Type B pancreatic cell (in vitro differentiated cells): ENCODE measurements at regions not wholly inside any gene's neighbourhood (a gene's known extent, or its start where the extent isn't known, plus 50 kb on each side); places are given as distances from the start of the nearest gene placed in this dataset.

Experiments
- DNase-seq: peaks from one replicate; pipeline ENCODE4 v3.0.0; 2021; ENCODE audit warnings: mixed read lengths; ENCODE audit not compliant: unreplicated experiment; ENCODE audit errors: extremely low spot score
- H3K27ac Mint-ChIP-seq: 2 replicates; pipeline ENCODE4 v1.8.0; 2021; ENCODE audit warnings: mild to moderate bottlenecking, mixed read lengths
- H3K27me3 Mint-ChIP-seq: 2 replicates; pipeline ENCODE4 v1.8.0; 2021; ENCODE audit warnings: mixed read lengths
- H3K36me3 Mint-ChIP-seq: 2 replicates; pipeline ENCODE4 v1.8.0; 2021; ENCODE audit warnings: mixed read lengths
- H3K4me1 Mint-ChIP-seq: one replicate; pipeline ENCODE4 v1.8.0; 2021; ENCODE audit warnings: mixed read lengths; ENCODE audit not compliant: unreplicated experiment
- H3K4me3 Mint-ChIP-seq: 2 replicates; pipeline ENCODE4 v1.8.0; 2021; ENCODE audit warnings: mild to moderate bottlenecking, mixed read lengths
- H3K9me3 Mint-ChIP-seq: 2 replicates; pipeline ENCODE4 v1.8.0; 2021; ENCODE audit warnings: mixed read lengths
- CTCF ChIP-seq: fragments of 200-600 bp; sonication (generic); conservative IDR thresholded peaks from 2 replicates; pipeline ENCODE4 v1.5.0; 2021; ENCODE audit warnings: antibody characterized with exemption, mild to moderate bottlenecking

DNA sequence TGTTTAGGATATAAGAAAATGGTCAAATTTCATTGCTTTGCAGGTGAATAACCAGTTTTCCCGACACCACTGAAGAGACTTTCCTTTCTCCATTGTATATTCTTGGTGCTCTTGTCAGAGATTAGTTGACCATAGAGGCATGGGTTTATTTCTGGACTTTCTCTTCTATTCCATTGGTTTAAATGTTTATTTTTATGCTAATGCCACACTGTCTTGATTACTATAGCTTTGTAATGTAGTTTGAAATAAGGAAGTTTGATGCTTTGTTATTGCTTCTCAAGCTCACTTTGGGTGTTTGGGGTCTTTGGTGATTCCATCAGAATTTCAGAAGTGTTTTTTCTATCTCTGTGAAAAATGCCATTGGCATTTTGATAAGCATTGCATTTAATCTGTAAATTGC lies 190.0 kb upstream of the SPRY2 start:
- no peaks in the 10 kb centered on the region for H3K36me3 Mint-ChIP-seq
- H3K27me3 Mint-ChIP-seq = no peaks in the 10 kb centered on the region
- H3K27ac Mint-ChIP-seq = no peak overlapping the region
- DNase-seq = no peak
- H3K4me1 Mint-ChIP-seq = no peaks in the 10 kb centered on the region
- H3K9me3 Mint-ChIP-seq = peaks cover 16% of the 10 kb centered on the region
- no peak for TF ChIP-seq CTCF
- H3K4me3 Mint-ChIP-seq = no peak overlapping the region

GRCh38 chr13:80530191-80530590 lies 189.3 kb upstream of the SPRY2 start:
- Mint-ChIP-seq H3K27me3 (no peaks in the 10 kb centered on the region), H3K9me3 (peaks cover 19% of the 10 kb centered on the region), H3K4me3 (no peak overlapping the region), H3K4me1 (no peaks in the 10 kb centered on the region), H3K36me3 (no peaks in the 10 kb centered on the region), H3K27ac (no peak overlapping the region)
- DNase-seq = no peak
- TF ChIP-seq CTCF = no peak

DNA sequence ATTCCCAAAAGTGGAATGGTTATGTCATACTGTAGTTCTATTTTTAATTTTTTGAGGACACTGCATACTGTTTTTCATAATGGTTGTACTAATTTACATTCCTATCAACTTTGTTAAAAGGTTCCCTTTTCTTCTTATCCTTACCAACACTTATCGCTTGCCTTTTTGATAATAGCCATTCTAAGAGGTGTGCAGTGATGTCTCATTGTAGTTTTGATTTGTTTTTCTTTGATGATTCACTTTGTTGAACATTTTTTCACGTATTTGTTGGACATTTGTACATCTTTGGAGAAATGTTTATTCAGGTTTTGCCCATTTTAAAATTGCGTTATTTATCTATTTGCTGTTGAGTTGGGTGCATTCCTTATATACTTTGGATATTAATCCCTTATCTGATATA lies 188.8 kb upstream of the SPRY2 start:
- Mint-ChIP-seq H3K9me3 (peaks cover 19% of the 10 kb centered on the region), H3K27me3 (no peaks in the 10 kb centered on the region), H3K27ac (no peak overlapping the region), H3K4me1 (no peaks in the 10 kb centered on the region), H3K4me3 (no peak overlapping the region), H3K36me3 (no peaks in the 10 kb centered on the region)
- no peak for DNase-seq
- TF ChIP-seq CTCF = no peak

DNA sequence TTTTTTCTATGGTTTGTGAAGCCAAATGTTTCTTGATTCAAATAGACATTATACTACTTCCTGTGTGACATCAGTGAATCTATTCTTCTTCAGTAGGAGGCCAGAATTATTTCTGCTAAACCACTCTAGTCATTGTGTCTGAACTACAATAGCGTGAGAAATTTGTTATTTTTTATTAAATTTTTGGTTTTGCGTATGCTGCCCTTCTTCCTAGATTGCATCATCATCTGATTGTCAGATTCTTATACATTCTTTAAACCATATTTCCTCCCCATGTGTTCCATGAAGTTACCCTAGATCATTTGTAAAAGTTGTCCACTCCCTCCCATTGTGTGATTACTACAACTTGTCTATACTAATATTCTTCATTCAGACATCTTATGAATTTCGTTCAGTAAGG lies 187.8 kb upstream of the SPRY2 start:
- Mint-ChIP-seq H3K4me3 (no peak overlapping the region), H3K4me1 (no peaks in the 10 kb centered on the region), H3K9me3 (peaks cover 19% of the 10 kb centered on the region), H3K27ac (no peak overlapping the region), H3K27me3 (no peaks in the 10 kb centered on the region), H3K36me3 (no peaks in the 10 kb centered on the region)
- DNase-seq = no peak
- no peak for TF ChIP-seq CTCF

DNA sequence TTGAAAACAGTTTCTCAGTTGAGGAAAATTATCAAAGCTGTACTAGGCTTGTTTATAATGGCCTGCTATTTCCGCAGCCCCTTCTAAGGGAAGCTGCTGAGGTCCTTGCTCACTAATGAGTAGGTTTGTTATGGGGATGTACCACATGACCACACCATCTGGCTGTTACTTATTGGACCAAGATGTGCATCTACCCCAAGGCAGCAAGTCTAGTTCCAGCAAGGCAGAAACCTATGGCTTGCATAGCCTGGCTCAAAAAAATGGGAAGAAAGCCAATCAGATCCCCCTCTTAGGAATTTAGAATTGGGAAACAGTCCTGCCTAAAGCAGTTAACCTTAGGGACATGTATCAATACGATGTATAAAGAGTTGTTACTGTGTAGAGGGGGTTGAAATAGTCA lies 186.5 kb upstream of the SPRY2 start:
- Mint-ChIP-seq H3K27me3 (no peaks in the 10 kb centered on the region), H3K27ac (no peak overlapping the region), H3K4me1 (no peaks in the 10 kb centered on the region), H3K36me3 (no peaks in the 10 kb centered on the region), H3K4me3 (no peak overlapping the region), H3K9me3 (peaks cover 19% of the 10 kb centered on the region)
- TF ChIP-seq CTCF = no peak
- DNase-seq = no peak

- Mint-ChIP-seq H3K27me3 (no peaks in the 10 kb centered on the region), H3K4me3 (no peak overlapping the region), H3K27ac (no peak overlapping the region), H3K9me3 (peaks cover 4% of the 10 kb centered on the region), H3K4me1 (no peaks in the 10 kb centered on the region), H3K36me3 (no peaks in the 10 kb centered on the region)
- DNase-seq = no peak
- no peak for TF ChIP-seq CTCF
Observed at GRCh38 chr13:80524447-80525215, 183.7 kb upstream of the SPRY2 start.
